Transverse colon (tissue), 3 donors: ENCODE measurements at regions not wholly inside any gene's neighbourhood (a gene's known extent, or its start where the extent isn't known, plus 50 kb on each side); places are given as distances from the start of the nearest gene placed in this dataset.

Experiments used
- CTCF ChIP-seq, 5 experiments: fragments of 200-600 bp in 3 of 5; fragments of 450-650 bp in 2 of 5; sonication (generic) in 3 of 5; IDR thresholded peaks; 1 replicate in 2 of 5; 2 replicates in 3 of 5; pipeline ENCODE4 v1.5.1; 2016 to 2017; ENCODE audit warnings: antibody characterized with exemption in 5 of 5, inconsistent platforms in 3 of 5, mild to moderate bottlenecking in 2 of 5, moderate library complexity in 1 of 5
- POLR2A ChIP-seq: fragments of 450-650 bp; IDR thresholded peaks from one replicate; pipeline ENCODE4 v1.6.1; 2016; ENCODE audit warnings: antibody characterized with exemption, mild to moderate bottlenecking, moderate library complexity

- TF ChIP-seq CTCF (IDR thresholded peaks at IDR 0.05) (no peak), POLR2A (no peak)
These were observed 433.6 kb downstream of the AEBP2 start for GRCh38 chr12:19872621-19873540.
